HG02973 (cell line): ENCODE measurements at regions not wholly inside any gene's neighbourhood (a gene's known extent, or its start where the extent isn't known, plus 50 kb on each side); places are given as distances from the start of the nearest gene placed in this dataset.
"Not testable (repeated sequence)": the region's sequence is repeated elsewhere in the genome, so short reads cannot be mapped to it uniquely, and the experiment has no call there.

ENCODE experiments used
- ATAC-seq: cut with Tn5 transposase; IDR thresholded peaks from one replicate; pipeline ENCODE4 v1.9.1; 2021; ENCODE audit warnings: moderate library complexity; ENCODE audit not compliant: unreplicated experiment

- no peak for ATAC-seq
Observed at GRCh38 chr2:88913280-88913679, 221.8 kb downstream of the RPIA start.

- no peak for ATAC-seq
Observed at GRCh38 chr2:88919087-88919738, 227.7 kb downstream of the RPIA start.

- ATAC-seq: not testable (repeated sequence)
Observed at GRCh38 chr2:88920399-88920798, 228.9 kb downstream of the RPIA start.

GRCh38 chr2:88924533-88924932 is 233.1 kb downstream of the RPIA start:
- no peak for ATAC-seq

GRCh38 chr2:88925770-88926462 is 234.4 kb downstream of the RPIA start:
- ATAC-seq: no peak

GRCh38 chr2:88927128-88927527 is 235.7 kb downstream of the RPIA start:
- no peak for ATAC-seq

- ATAC-seq: no peak
Observed at GRCh38 chr2:88930659-88931058, 239.2 kb downstream of the RPIA start.

GRCh38 chr2:88932686-88933085 is 241.2 kb downstream of the RPIA start:
- ATAC-seq: no peak

GRCh38 chr2:88933091-88933490 is 241.6 kb downstream of the RPIA start:
- no peak for ATAC-seq

GRCh38 chr2:88933980-88934379 is 242.5 kb downstream of the RPIA start:
- no peak for ATAC-seq

GRCh38 chr2:88941178-88941577 is 249.7 kb downstream of the RPIA start:
- not testable (repeated sequence) for ATAC-seq

GRCh38 chr2:88942798-88943197 is 251.3 kb downstream of the RPIA start:
- ATAC-seq: no peak

GRCh38 chr2:88949336-88949735 is 257.9 kb downstream of the RPIA start:
- no peak for ATAC-seq

GRCh38 chr2:88950010-88950409 is 258.5 kb downstream of the RPIA start:
- no peak for ATAC-seq

GRCh38 chr2:88955607-88956006 is 264.1 kb downstream of the RPIA start:
- ATAC-seq: no peak

GRCh38 chr2:88959480-88960204 is 268.2 kb downstream of the RPIA start:
- ATAC-seq: no peak

- not testable (repeated sequence) for ATAC-seq
Observed at GRCh38 chr2:88961323-88961722, 269.9 kb downstream of the RPIA start.

GRCh38 chr2:88967844-88968243 is 276.4 kb downstream of the RPIA start:
- no peak for ATAC-seq

GRCh38 chr2:88978011-88978410 is 286.5 kb downstream of the RPIA start:
- not testable (repeated sequence) for ATAC-seq

- ATAC-seq: not testable (repeated sequence)
Observed at GRCh38 chr2:88978446-88978845, 287.0 kb downstream of the RPIA start.

GRCh38 chr2:88984079-88984478 is 292.6 kb downstream of the RPIA start:
- ATAC-seq: not testable (repeated sequence)
